Endometrium (tissue), 2 donors: ENCODE measurements at regions not wholly inside any gene's neighbourhood (a gene's known extent, or its start where the extent isn't known, plus 50 kb on each side); places are given as distances from the start of the nearest gene placed in this dataset.
"Not testable (repeated sequence)": the region's sequence is repeated elsewhere in the genome, so short reads cannot be mapped to it uniquely, and the experiment has no call there.

Experiments
- FAIRE-seq: peaks from 2 replicates; lab custom pipeline; 2012; peaks lifted over from hg19 to GRCh38; lab: Jason Lieb, UNC
- donor health status: control.
- donor health status: control.

DNA sequence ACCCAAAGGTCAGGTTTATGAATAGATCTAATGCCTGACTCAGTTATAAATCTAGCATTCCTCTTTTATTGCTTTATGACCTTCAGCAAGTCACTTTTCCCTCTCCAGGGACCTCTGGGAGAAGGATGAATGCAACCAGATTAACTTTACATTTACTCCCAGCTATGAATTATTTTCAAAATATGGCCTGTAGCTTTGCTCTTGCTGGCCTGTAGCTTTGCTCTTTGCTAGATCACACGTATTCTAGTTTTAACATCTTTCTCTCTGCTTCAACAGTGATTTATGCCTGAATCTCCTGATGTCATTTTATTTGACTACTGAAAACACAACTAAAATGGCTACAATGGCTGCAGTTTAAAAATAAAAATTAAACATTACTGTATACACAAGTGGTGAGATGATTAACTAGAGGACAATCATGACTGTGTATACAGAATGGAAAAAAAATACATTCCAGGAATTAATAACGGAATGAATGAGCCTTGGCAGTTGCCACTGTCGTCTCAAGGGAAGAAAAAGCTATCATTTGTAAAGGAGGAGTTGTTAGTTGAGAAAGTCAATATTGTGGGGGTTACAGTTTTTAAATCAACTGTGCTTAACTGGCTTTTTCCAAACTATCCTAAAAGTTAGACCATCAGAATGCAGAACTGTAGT lies 434.5 kb upstream of the GOT2 start:
- no peak for FAIRE-seq

DNA sequence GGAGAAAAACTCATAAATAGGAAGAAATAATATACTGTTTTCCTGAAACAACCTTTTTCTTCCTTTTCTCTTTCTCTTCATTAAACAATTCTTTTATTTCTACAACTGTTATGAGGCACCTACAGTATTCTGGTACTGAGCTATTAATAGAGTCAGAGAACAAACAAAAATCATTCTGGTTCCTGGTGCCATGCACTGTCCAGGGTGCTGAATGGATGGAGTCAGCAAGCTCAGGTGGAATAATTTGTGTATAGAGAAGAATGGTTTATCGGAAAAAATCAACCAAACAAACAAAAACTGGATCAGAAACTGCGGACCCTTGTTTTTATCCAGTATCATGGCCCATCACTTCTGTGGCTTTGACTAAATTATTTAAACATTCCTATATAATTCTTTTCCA lies 430.3 kb upstream of the GOT2 start:
- FAIRE-seq, result no peak

DNA sequence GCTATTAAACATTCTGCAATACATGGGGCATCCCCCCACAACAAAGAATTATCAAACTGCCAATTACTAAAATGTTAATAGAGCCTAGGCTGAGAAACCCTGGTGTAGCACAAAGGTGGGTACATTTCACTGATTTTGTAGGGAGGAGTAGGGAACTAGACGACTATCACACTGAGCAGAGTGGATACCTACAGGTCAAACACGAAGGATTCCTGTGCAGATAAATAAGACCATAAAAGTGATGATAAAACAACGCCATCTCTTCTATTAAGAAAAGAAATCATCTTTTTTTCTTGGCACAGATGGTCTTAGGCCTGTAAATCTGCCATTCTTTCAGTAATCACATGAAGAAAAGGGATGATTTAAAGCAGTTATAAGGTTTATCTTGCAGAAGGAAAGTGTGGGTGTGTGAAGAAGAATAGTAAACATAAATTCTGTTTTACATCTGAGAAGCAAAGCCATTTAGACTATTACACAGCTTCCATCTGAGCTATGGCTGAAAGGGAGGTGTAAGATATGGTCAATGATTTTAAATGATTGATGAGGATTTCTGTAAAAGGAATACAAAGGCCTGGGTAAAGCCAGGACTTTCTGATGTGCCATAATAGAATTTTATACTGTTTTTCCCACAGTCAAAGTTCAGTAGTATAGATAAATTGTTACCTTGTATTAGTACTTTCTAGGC lies 429.4 kb upstream of the GOT2 start:
- FAIRE-seq, result no peak

DNA sequence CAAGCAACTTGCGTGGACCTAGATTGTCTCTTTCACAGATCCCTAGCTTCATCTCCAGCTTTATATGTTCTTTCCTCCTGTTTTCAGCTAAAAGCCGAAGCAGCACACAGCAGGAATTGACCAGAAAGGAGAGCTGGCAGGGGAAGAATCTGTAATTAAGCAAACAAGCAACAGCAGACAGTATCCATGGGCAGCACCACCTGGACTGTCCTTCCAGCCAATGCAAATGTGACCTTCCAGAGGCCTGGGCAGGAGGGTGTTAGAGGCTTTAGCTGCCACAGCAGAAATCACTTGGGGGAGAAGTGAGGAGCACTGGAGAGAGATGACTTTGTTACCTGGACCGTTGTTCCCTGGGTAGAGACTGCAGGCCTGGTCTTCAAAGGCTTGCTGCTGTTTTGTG lies 427.6 kb upstream of the GOT2 start:
- FAIRE-seq, result no peak

DNA sequence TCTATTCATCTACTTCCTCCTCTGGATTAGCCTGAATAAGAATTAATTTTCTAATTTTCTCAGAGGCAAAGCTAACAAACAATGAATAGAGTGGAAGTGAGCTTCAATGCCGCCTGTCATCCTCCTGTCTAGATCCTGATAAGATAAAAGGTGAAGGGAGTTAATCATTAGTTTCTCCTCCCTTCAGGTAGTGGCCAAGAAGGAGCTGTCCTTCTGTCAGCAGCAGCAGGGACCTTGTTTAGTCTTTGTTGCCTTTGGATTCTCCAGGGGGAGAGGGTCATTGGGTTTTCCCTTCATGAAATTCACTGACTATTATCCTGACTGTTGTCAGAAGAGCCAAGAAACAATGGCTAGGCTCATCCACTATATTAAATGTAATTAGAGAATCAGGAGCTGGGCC lies 420.2 kb upstream of the GOT2 start:
- FAIRE-seq, result no peak

DNA sequence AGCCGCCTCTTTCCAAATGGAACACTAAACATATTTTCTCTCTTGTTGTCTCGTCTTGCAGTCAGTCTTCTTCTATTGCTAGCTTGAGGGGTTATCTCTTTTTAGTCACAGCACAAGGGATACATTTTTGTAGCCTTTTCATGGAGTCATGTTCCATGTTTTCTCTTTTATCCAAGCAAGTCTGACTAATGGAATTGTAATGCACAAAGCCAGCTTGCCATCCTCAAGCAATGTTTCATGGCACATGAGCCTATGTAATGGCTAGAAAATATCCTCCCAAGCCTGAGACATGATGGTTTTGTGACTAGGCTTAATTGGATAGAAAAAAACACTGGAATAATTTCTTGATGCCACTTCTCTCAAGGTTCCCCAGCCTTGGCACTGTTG lies 414.6 kb upstream of the GOT2 start:
- no peak for FAIRE-seq

DNA sequence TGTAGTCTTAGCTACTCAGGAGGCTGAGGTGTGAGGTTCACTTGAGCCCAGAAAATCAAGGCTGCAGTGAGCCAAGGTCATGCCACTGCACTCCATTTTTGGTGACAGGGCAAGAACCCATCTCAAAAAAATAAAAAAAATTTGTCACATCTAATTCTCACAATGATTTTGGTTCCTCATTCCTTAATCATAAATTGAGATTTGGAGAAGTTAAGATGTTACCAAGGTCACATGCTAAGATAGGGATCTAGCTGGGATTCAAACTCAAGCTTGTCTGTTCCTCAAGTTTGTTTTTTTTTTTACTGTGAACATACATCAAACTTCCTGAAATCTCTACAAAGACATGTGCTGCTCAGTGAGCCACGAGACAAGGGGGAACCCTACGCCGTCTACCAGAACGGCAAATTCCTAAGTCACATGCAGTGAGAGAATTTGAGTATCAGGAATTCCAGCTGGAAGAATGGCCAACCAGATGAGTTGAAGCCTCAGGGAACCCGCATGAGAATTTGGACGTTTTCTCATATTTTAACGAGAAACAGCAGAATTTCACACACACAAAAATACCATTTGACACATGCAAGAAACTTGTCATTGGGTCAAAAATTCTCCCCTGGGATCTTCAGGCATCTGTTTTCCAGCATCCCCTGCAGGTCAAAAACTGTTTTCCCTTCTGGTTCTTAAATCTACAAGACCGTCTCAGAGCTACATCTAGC lies 414.1 kb upstream of the GOT2 start:
- no peak for FAIRE-seq

DNA sequence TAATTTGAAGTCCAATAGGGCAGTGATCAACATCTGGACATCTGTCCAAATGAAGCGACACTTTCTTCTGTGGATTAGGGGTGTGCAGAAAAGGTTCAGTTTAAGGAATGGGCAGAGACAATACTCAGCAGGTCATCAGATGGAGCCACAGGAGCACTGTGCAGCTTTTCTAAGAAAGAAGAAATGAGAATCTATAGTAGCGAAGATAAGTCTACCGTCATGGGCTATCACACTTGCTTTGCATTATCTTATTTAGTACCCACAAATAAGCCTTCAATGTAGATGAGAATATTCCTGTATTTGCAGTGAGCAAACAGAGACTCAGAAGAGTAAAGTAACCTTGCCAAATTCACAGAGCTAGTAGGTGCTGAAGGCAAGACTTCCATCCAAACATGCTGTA lies 412.0 kb upstream of the GOT2 start:
- FAIRE-seq, result no peak

DNA sequence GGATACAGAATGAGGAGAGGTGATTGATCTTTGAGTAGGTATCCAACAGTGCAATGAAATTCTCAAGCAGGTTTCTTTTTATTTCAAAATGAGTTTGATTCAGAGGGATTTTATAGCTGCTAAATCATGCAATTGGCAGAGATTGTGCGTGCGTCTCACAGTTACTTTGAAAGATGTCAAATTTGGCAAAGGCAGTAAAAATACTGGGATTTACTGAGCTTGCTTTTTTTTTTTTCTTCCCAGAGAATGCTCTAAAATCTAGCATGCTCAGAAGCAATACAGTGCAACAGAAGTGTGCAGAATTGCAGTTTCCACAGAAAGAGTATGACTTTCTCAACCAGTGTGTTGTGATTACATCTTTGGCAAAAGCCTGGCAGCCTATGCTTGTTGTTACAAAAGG lies 410.7 kb upstream of the GOT2 start:
- FAIRE-seq, result no peak

DNA sequence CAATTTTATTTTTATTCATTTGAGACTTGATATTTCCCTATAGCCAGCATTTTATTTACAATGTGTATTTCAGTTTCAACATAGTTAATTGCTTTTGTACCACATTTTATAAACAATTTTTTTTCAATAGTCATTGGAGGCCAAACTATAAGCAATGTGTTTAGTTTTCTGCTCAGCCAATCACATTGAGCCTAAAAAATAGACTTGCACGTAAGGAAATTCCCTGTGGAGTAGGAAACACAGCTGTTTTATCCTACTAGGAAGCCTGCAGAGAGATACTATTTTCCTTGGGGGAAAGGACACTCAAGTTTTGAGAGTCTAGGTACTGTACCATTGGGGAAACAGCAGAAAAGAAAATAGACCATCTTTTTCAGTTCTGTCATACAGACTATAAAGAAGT lies 410.2 kb upstream of the GOT2 start:
- no peak for FAIRE-seq

DNA sequence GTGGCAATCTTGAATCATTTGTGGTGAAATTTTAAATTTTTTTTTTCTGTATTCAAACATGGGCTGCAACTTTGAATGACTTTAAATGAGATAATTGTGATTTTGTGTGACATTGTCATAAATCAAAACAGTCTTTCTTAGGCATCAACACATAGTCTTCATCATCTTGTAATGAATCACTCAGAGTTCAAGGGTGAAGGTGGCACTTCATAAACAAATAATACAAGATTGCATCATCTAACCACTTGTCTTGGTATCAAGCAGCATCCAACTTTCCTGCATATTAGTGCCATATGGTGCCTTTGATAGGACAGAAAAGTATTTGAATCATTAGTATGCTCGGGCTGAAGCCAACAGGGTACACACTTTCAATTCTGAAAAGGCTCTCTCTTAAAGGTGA lies 392.4 kb upstream of the GOT2 start:
- no peak for FAIRE-seq

DNA sequence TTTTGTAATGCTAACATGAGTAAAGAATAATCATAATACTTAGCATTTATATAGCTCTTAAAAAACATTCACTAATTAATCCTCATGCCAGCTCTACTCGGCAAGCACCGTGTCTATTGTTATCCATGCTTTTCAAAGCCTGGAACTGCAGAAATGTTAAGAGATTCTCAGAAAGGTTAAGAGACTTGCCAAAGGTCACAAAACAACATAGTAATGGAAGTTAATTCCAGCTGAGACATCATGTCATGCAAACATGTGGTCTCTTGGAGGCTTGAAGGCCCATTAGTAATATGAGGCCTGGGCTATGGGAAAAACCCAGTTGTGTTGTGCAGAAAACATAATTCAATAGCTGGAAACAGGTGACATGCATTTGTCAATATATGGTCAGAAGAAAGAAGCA lies 389.9 kb upstream of the GOT2 start:
- no peak for FAIRE-seq

DNA sequence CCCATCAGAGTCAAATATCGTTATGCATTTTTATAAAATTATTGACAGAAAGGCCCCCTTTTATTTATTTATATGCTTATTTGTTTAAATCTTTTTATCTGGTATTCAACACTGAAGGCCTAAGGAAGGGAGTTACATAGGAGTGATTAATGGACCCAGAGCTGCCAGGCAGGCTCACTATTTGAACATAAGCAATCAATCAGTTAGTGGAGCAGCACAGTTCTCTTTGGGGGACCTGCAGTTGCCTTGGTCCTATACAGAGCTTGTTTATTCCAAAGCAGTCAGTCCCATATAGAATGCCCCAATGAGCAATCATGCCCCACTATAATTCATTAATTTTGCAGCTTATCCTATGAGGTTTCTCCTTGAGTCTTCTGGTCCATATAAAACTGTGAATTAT lies 389.4 kb upstream of the GOT2 start:
- FAIRE-seq, result no peak

DNA sequence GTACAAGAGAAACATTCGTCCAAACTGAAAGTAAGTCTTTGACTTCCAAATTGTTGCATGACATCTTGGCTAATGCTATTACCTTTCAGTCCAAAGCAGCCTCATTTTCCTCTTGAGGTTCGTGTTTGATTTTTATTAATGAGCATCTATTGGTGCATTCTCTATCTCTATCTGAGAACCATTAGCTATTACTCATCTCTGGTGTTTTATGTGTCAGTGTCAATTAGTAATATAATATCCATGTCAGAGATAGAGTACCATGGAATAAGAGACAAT lies 388.1 kb upstream of the GOT2 start:
- no peak for FAIRE-seq

DNA sequence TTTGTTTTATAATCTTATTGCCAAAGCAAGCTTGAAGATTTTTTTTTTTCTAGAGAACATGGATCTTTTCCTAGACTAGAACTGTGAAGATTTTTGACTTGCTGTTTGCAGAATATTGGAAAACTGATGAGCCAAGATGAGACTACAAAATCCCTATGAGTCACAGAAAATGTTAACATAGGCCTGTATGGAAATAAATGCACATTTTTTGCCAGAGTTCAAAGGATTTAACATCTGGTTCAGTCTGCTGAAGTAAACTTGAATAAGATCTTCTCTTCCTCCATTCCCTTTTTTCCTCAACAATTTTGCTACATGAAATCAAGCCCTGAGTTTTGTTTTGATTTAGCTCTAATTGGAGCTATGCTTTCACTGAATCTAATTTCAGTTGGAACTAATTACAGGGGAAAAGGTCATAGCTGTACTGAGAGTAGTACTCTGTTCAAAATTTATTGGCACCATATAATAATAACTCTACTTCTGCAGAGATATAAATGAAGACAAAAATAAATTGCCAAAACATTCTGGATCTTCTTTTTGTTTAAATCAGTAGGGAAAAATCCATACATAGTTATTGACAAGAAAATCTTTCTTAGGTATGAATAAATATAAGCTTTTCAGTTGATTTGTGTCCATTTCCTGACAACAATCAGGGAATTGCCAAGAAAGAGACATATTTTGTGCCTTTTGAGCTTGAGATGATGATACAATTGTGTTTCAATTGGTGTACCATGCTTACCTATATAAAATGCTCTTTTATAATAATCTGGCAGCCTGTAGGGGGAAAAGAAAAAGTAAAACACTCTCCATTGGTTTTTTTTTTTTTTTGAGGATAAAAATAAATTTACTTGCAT lies 387.5 kb upstream of the GOT2 start:
- no peak for FAIRE-seq

DNA sequence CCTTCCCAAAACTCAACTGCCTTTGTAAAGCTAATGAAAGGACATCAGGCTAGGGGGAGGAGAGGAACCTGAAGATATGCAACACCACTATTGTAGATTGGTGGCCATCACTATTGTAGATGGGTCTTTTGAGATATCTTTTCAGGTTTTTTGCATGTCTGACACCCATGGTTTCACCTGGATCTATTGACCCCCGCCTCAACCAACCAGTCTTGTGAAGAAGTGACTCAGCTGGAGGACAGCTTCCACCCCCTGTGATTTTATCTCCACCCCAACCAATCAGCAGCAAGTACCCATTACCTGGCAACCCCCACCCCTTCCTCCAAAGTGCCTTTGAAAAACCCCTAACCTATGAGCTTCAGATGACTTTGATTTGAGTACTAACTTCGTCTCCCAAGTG lies 382.6 kb upstream of the GOT2 start:
- FAIRE-seq, result no peak

DNA sequence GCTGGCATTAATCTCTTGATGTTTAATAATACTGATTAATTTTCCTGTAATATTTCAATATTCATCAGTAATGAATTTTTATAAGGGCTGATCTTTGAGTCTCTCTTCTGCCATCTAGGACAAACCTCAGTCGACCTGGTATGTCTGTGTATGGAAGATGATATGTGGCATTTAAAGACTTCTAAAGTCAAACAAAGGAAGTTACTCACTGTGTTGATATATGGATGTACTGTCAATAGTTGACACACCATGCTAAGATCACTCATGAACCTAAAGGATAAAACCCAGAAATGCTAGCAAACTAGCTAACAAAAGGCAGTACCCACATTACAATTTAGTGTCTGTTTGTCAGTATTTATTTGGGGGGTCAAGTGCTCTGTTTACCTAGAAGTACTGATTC lies 380.7 kb upstream of the GOT2 start:
- FAIRE-seq, result no peak

DNA sequence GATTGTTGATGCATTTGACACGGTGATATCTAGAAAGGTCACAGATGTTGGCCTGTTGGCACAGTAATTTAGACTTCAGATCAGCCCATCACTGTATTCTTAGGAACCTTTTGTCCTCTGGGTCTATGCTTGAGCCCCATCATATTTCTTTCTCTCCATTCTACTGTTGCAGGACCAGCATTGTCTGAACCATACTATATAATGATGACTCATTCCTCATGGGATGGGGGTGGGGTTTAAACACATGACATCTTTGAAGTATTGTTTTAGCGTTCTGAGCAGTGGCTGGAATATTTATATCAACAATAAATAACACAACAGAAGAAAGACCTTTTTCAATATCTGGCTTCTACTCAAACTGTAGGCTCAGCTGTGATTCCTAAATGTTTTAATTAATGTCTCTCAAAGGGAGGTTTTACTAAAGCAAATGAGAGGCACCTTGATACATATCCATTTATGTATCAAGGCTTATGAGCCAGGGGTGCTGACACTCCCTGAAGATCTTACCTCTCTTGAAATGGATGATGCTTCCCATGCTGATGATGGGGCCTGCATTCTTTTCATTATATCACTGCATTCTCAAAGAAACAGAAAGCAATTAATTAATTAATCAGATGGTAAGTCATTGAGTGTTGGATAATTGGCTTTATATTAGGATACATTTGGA lies 379.0 kb upstream of the GOT2 start:
- FAIRE-seq, result no peak

DNA sequence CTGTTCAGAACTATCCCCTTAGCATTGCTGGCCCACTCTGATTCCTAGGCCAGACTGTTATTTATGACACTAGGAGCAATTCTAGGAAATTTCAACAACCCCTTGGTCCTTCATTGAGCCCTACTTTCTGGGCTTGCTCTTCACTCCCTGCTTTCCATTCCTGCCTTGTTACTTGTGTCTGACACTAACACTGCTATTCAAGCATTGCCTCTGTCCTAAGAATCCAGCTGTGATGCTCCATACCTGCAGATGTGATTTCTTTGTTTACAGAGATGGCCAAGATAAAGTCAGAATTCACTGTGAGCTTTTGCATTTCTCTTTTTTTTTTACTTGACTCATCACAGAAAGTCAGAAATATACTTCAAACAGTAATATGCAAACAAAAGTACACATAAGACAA lies 377.2 kb upstream of the GOT2 start:
- FAIRE-seq, result no peak

DNA sequence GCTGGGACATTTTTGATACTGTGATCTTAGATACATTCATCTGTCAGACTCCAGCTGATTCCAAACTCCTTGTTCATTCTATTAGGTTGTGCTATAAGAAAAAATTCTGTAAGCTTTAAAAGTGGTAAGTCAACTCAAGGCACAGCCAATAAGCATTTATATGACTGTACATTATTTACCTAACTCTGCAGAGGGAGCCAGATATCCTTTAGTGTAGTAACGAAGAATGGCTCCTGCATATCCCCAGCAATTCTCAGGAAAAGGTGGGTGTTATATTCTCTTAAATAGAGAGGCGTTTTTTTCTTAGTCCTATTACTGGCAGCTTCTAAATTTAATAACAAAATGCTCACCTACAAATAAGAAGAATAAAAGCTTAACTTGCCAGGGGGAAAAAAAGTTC lies 374.3 kb upstream of the GOT2 start:
- FAIRE-seq, result no peak

DNA sequence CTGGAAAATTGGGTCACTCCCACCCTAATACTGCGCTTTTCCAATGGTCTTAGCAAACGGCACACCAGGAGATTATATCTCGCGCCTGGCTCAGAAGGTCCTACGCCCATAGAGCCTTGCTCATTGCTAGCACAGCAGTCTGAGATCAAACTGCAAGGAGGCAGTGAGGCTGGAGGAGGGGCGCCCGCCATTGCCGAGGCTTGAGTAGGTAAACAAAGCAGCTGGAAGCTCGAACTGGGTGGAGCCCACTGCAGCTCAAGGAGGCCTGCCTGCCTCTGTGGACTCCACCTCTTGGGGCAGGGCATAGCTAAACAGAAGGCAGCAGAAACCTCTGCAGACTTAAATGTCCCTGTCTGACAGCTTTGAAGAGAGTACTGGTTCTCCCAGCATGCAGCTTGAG lies 362.6 kb upstream of the GOT2 start:
- FAIRE-seq, result not testable (repeated sequence)

DNA sequence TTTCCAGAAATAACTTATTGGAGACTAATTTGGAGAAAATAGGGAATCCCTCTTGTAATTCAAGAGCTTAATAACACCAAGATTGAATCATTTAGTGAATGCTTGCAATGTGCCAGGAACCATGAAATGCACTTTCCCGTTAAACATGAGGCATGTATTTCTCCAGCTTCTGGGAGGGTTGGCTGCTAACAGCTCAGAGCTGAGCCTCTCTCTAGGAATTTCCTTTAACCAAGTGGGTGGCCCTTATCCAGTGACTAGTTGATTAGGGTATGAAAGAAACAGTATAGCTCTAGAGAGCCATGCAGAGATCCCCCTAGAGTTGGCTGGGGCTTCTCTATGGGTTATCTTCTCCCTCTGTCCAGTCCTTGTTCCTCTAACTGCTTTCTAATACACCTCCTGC lies 356.4 kb upstream of the GOT2 start:
- no peak for FAIRE-seq

DNA sequence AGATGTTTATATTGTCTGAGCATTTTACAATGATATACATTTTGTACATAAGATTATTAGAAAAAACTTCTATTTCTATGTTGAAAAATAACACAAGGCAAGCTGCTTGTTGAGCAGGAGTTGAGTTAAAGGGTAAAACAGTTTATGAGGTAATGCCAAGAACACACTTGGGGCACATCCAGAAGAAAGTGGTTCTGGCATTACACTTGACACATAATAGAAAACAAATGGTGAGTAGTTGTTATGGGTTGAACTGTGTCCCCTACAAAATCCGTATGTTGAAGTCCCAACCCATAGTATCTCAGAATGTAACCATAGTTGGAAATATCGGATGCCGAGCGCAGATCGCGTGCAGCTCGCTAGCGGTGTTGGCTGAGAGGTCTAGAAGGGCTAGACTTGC lies 354.3 kb upstream of the GOT2 start:
- FAIRE-seq, result no peak
